HepG2 (cell line): ENCODE measurements at regions not wholly inside any gene's neighbourhood (a gene's known extent, or its start where the extent isn't known, plus 50 kb on each side); places are given as distances from the start of the nearest gene placed in this dataset.

Experiments used
- ATAC-seq: fragments of 200-7000 bp; cut with Tn5 transposase; 3 replicates; pipeline ENCODE4 v1.9.1; 2020; ENCODE audit warnings: mild to moderate bottlenecking, moderate library complexity
- BruUV-seq: library from RNA; stranded (reverse); fragments of 400-500 nt; replicated peaks from 2 replicates; lab custom pipeline; 2021; lab: Mats Ljungman, UMichigan
- CTCF ChIA-PET: fragments of 300-600 bp; formaldehyde crosslinking; extraction: SDS; loops from one replicate; lab custom pipeline; 2021; ENCODE audit warnings: low total read pairs, inconsistent platforms, low intra/inter-chr PET ratio; lab: Yijun Ruan, JAX
- POLR2A ChIA-PET: fragments of 350-600 bp; sonication (Branson Sonifier 250); formaldehyde crosslinking; loops from one replicate; lab custom pipeline; 2020; ENCODE audit warnings: antibody characterized with exemption, inconsistent platforms; lab: Yijun Ruan, JAX
- DNase-seq: peaks from one replicate; pipeline ENCODE4 v3.0.0-alpha.2; 2015; ENCODE audit warnings: low spot score
- FAIRE-seq: peaks from 3 replicates; lab custom pipeline; 2011; peaks lifted over from hg19 to GRCh38; lab: Jason Lieb, UNC
- H2AFZ ChIP-seq: one replicate; pipeline ENCODE4 v1.6.1; 2011; ENCODE audit warnings: low read length, inconsistent platforms
- H3K27ac ChIP-seq: fragments of 300-600 bp; 3 replicates; pipeline ENCODE4 v1.8.0; 2011; ENCODE audit warnings: mixed run types, mild to moderate bottlenecking, mixed read lengths, low read length, inconsistent platforms; ENCODE audit not compliant: insufficient read depth; ENCODE audit errors: extremely low read length
- H3K27me3 ChIP-seq, 2 experiments: fragments of 200-600 bp in 1 of 2; 2 replicates in 1 of 2; 3 replicates in 1 of 2; pipeline versions ENCODE4 v1.6.0 to v1.8.0; 2011; ENCODE audit warnings: low read length in 2 of 2, mild to moderate bottlenecking in 2 of 2, moderate library complexity in 2 of 2, inconsistent platforms in 1 of 2; ENCODE audit not compliant: insufficient read depth in 2 of 2, control insufficient read depth in 1 of 2
- H3K36me3 ChIP-seq, 2 experiments: fragments of 200-600 bp in 1 of 2; replicated peaks in 1 of 2; 2 replicates in 1 of 2; 3 replicates in 1 of 2; pipeline versions ENCODE4 v1.5.1 to v1.8.0; 2011; ENCODE audit warnings: low read length in 2 of 2, inconsistent platforms in 1 of 2; ENCODE audit not compliant: insufficient read depth in 2 of 2, control insufficient read depth in 1 of 2
- H3K4me1 ChIP-seq: 2 replicates; pipeline ENCODE4 v1.5.1; 2012; ENCODE audit warnings: low read length, inconsistent platforms; ENCODE audit not compliant: insufficient read depth
- H3K4me2 ChIP-seq: 2 replicates; pipeline ENCODE4 v1.6.0; 2011; ENCODE audit warnings: low read depth, low read length, inconsistent platforms
- H3K4me3 ChIP-seq, 3 experiments: fragments of 200-600 bp in 1 of 3; sonication (generic), shearing (Covaris generic) in 1 of 3; replicated peaks in 1 of 3; 2 replicates each; pipeline ENCODE4 v1.5.1; 2011 to 2016; ENCODE audit warnings: low read length in 3 of 3, inconsistent platforms in 2 of 3, low read depth in 2 of 3, mild to moderate bottlenecking in 2 of 3, control low read depth in 1 of 3, mixed read lengths in 1 of 3; ENCODE audit not compliant: insufficient read depth in 1 of 3
- H3K79me2 ChIP-seq: one replicate; pipeline ENCODE4 v1.6.1; 2011; ENCODE audit warnings: low read length, inconsistent platforms; ENCODE audit not compliant: insufficient read depth
- H3K9ac ChIP-seq: 2 replicates; pipeline ENCODE4 v1.6.0; 2011; ENCODE audit warnings: mild to moderate bottlenecking, low read depth, low read length, inconsistent platforms; ENCODE audit not compliant: insufficient read depth
- H3K9me3 ChIP-seq: 2 replicates; pipeline ENCODE4 v1.5.1; 2012; ENCODE audit warnings: mild to moderate bottlenecking, low read length
- H4K20me1 ChIP-seq: 2 replicates; pipeline ENCODE4 v1.6.0; 2011; ENCODE audit warnings: inconsistent platforms, mild to moderate bottlenecking, low read length, moderate library complexity; ENCODE audit not compliant: insufficient read depth
- ELF4 ChIP-seq: sonication (generic); formaldehyde crosslinking; IDR thresholded peaks from 2 replicates; pipeline ENCODE4 v1.5.0; 2020; ENCODE audit warnings: missing genetic modification reagents, mild to moderate bottlenecking, moderate library complexity, borderline replicate concordance
- MBD4 ChIP-seq: IDR thresholded peaks from 2 replicates; pipeline ENCODE4 v1.6.1; 2012; ENCODE audit warnings: low read length, inconsistent platforms, borderline replicate concordance
- PCBP1 ChIP-seq: fragments of 200-400 bp; formaldehyde crosslinking; IDR thresholded peaks from 2 replicates; pipeline ENCODE4 v1.6.1; 2017; ENCODE audit warnings: mild to moderate bottlenecking, low read depth, low read length, borderline replicate concordance
- ZMYM3 ChIP-seq: sonication (generic); formaldehyde crosslinking; IDR thresholded peaks from 2 replicates; pipeline ENCODE4 v1.5.1; 2020; ENCODE audit warnings: mild to moderate bottlenecking, missing genetic modification reagents
- ZNF17 ChIP-seq: sonication (generic); formaldehyde crosslinking; IDR thresholded peaks from 2 replicates; pipeline ENCODE4 v1.5.0; 2020; ENCODE audit warnings: mild to moderate bottlenecking, missing genetic modification reagents
- ZNF225 ChIP-seq: sonication (generic); formaldehyde crosslinking; IDR thresholded peaks from 2 replicates; pipeline ENCODE4 v1.4.0; 2020; ENCODE audit warnings: mild to moderate bottlenecking, missing genetic modification reagents
- ZNF713 ChIP-seq: sonication (generic); formaldehyde crosslinking; IDR thresholded peaks from 2 replicates; pipeline ENCODE4 v1.4.0; 2020; ENCODE audit warnings: mild to moderate bottlenecking, missing genetic modification reagents
- WGBS: methylation state at CpG from one replicate; pipeline ENCODE4 v1.1.6; 2017; ENCODE audit warnings: low lambda C conversion rate; 5-methylcytosine and 5-hydroxymethylcytosine counted together
- in situ Hi-C: cut with HindIII; loops from 2 replicates; pipeline ENCODE4 v1.10.0; 2017; ENCODE audit warnings: low pct_unique_long_range_greater_than_20kb; ENCODE audit not compliant: extremely low pct_ligation_motif_present
- intact Hi-C: fragments of 100-400 bp; cut with micrococcal nuclease; formaldehyde crosslinking; loops from one replicate; pipeline ENCODE4 v1.10.0; 2022; ENCODE audit not compliant: unreplicated experiment
- TF ChIP-seq, protein P1 (sequence below): sonication (generic); formaldehyde crosslinking; IDR thresholded peaks from 2 replicates; pipeline ENCODE4 v1.5.1; 2020; ENCODE audit warnings: mild to moderate bottlenecking, missing genetic modification reagents, borderline replicate concordance

GRCh38 chr3:187807086-187807862, 62.0 kb upstream of the BCL6 start:
- Histone ChIP-seq H3K9me3 (no peaks in the 10 kb centered on the region), H3K4me1 (peaks cover 46% of the 10 kb centered on the region), H3K4me2 (no peak overlapping the region), H3K9ac (no peak overlapping the region), H3K27me3 (peaks cover 1 to 7% of the 10 kb centered on the region in 2 experiments; a peak in 2 of 5 replicates), H3K36me3 (no peaks in the 10 kb centered on the region)
- no peak for ATAC-seq
- in situ Hi-C loops, result no loop called here
- POLR2A ChIA-PET, result no interaction called here
- CTCF ChIA-PET, result no interaction called here
- TF ChIP-seq ZNF713, result no peak
- TF ChIP-seq ZNF225 (CRISPR knock-in tag), result no peak
- TF ChIP-seq ELF4 (CRISPR knock-in tag), result no peak
- TF ChIP-seq ZNF17 (CRISPR knock-in tag), result no peak
- TF ChIP-seq PCBP1, result no peak
- no peak for TF ChIP-seq ZMYM3 (CRISPR knock-in tag)
- TF ChIP-seq, all 625 proteins: peak for 0
- Histone ChIP-seq H2AFZ (no peak overlapping the region), H4K20me1 (no peaks in the 10 kb centered on the region), H3K79me2 (no peaks in the 10 kb centered on the region), H3K4me3 (no peak overlapping the region), H3K27ac (no peak overlapping the region)
- no TSS peak for BruUV-seq
- intact Hi-C loops, result no loop called here
- FAIRE-seq (no peak), DNase-seq (no peak)
- 72% methylated on average over 3 of the region's 3 CpGs for WGBS

- H3K4me2 ChIP-seq, result peak overlapping the region; percentile 84
Observed at GRCh38 chr3:187808527-187808895, 63.2 kb upstream of the BCL6 start.

More at GRCh38 chr3:187808527-187808895, 63.2 kb upstream of the BCL6 start:
- Histone ChIP-seq H3K4me1 (peaks cover 50% of the 10 kb centered on the region), H3K79me2 (no peaks in the 10 kb centered on the region), H4K20me1 (no peaks in the 10 kb centered on the region), H3K27me3 (peaks cover 1 to 7% of the 10 kb centered on the region in 2 experiments; a peak in 2 of 5 replicates), H3K36me3 (no peaks in the 10 kb centered on the region), H2AFZ (no peak overlapping the region), H3K9me3 (no peaks in the 10 kb centered on the region), H3K9ac (no peak overlapping the region; the same call in 1 of the 2 replicates), H3K27ac (peak overlapping the region; percentile 28)
- FAIRE-seq (no peak), DNase-seq (no peak)
- POLR2A ChIA-PET, result interaction anchor here (0.9 to 1.0 kb wide), 2 partner anchors 63 to 194 kb away, joined by 3 read pairs; no protein-coding TSS in a partner anchor
- 34% methylated on average over 3 of the region's 3 CpGs for WGBS
- CTCF ChIA-PET, result no interaction called here
- intact Hi-C loops, result no loop called here
- BruUV-seq, result no TSS peak
- in situ Hi-C loops, result no loop called here
- no peak for TF ChIP-seq MBD4
- TF ChIP-seq, protein P1, sequence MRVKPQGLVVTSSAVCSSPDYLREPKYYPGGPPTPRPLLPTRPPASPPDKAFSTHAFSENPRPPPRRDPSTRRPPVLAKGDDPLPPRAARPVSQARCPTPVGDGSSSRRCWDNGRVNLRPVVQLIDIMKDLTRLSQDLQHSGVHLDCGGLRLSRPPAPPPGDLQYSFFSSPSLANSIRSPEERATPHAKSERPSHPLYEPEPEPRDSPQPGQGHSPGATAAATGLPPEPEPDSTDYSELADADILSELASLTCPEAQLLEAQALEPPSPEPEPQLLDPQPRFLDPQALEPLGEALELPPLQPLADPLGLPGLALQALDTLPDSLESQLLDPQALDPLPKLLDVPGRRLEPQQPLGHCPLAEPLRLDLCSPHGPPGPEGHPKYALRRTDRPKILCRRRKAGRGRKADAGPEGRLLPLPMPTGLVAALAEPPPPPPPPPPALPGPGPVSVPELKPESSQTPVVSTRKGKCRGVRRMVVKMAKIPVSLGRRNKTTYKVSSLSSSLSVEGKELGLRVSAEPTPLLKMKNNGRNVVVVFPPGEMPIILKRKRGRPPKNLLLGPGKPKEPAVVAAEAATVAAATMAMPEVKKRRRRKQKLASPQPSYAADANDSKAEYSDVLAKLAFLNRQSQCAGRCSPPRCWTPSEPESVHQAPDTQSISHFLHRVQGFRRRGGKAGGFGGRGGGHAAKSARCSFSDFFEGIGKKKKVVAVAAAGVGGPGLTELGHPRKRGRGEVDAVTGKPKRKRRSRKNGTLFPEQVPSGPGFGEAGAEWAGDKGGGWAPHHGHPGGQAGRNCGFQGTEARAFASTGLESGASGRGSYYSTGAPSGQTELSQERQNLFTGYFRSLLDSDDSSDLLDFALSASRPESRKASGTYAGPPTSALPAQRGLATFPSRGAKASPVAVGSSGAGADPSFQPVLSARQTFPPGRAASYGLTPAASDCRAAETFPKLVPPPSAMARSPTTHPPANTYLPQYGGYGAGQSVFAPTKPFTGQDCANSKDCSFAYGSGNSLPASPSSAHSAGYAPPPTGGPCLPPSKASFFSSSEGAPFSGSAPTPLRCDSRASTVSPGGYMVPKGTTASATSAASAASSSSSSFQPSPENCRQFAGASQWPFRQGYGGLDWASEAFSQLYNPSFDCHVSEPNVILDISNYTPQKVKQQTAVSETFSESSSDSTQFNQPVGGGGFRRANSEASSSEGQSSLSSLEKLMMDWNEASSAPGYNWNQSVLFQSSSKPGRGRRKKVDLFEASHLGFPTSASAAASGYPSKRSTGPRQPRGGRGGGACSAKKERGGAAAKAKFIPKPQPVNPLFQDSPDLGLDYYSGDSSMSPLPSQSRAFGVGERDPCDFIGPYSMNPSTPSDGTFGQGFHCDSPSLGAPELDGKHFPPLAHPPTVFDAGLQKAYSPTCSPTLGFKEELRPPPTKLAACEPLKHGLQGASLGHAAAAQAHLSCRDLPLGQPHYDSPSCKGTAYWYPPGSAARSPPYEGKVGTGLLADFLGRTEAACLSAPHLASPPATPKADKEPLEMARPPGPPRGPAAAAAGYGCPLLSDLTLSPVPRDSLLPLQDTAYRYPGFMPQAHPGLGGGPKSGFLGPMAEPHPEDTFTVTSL, result 0 out of 2 replicates have a peak, but pooled peaks have one; percentile 13
- TF ChIP-seq, all 625 proteins: peak for 1
- peak; percentile 63 for ATAC-seq
- H3K4me3 ChIP-seq, result peak overlapping the region in 2 of 3 experiments; percentile 27 to 31; a peak in 2 of 6 replicates
